ENCODE measurements at regions not wholly inside any gene's neighbourhood (a gene's known extent, or its start where the extent isn't known, plus 50 kb on each side); places are given as distances from the start of the nearest gene placed in this dataset.

GRCh38 chr10:81146436-81146835, 608.7 kb downstream of the SH2D4B start:
- ATAC-seq: no peak
- TF ChIP-seq ZC3H10 (CRISPR knock-in tag; IDR thresholded peaks at IDR 0.05) (no peak), PATZ1 (CRISPR knock-in tag; IDR thresholded peaks at IDR 0.05; ENCODE audit: borderline replicate concordance) (no peak), CSRNP3 (CRISPR knock-in tag; IDR thresholded peaks at IDR 0.05) (no peak), ZNF70 (CRISPR knock-in tag; IDR thresholded peaks at IDR 0.05) (no peak), ESRRG (CRISPR knock-in tag; IDR thresholded peaks at IDR 0.05) (no peak), ZFP3 (CRISPR knock-in tag; IDR thresholded peaks at IDR 0.05) (no peak), PPARA (CRISPR knock-in tag; IDR thresholded peaks at IDR 0.05; ENCODE audit: borderline replicate concordance) (no peak), TCF4 (CRISPR knock-in tag; IDR thresholded peaks at IDR 0.05; ENCODE audit: borderline replicate concordance) (no peak), GLIS3 (CRISPR knock-in tag; IDR thresholded peaks at IDR 0.05) (no peak), BACH2 (CRISPR knock-in tag; IDR thresholded peaks at IDR 0.05; ENCODE audit: borderline replicate concordance) (no peak)

- ATAC-seq: no peak
- TF ChIP-seq CSRNP3 (CRISPR knock-in tag; IDR thresholded peaks at IDR 0.05) (no peak), ZFP30 (CRISPR knock-in tag; IDR thresholded peaks at IDR 0.05) (no peak), ZNF8 (CRISPR knock-in tag; IDR thresholded peaks at IDR 0.05) (no peak)
Measured at GRCh38 chr10:81152656-81153055, 615.0 kb downstream of the SH2D4B start.

- TF ChIP-seq ZFP3 (CRISPR knock-in tag; IDR thresholded peaks at IDR 0.05) (no peak), RARB (CRISPR knock-in tag; IDR thresholded peaks at IDR 0.05) (no peak), PPARA (CRISPR knock-in tag; IDR thresholded peaks at IDR 0.05; ENCODE audit: borderline replicate concordance) (no peak), TCF4 (CRISPR knock-in tag; IDR thresholded peaks at IDR 0.05; ENCODE audit: borderline replicate concordance) (no peak), TOX (CRISPR knock-in tag; IDR thresholded peaks at IDR 0.05; ENCODE audit: borderline replicate concordance) (no peak), ESRRG (CRISPR knock-in tag; IDR thresholded peaks at IDR 0.05) (no peak), SNAI2 (CRISPR knock-in tag; IDR thresholded peaks at IDR 0.05) (no peak), ZNF565 (CRISPR knock-in tag; conservative IDR thresholded peaks at IDR 0.05; ENCODE audit: low read depth) (no peak), ZNF8 (CRISPR knock-in tag; IDR thresholded peaks at IDR 0.05) (no peak), TSHZ2 (CRISPR knock-in tag; IDR thresholded peaks at IDR 0.05) (no peak), ZNF70 (CRISPR knock-in tag; IDR thresholded peaks at IDR 0.05) (no peak), POU6F1 (CRISPR knock-in tag; IDR thresholded peaks at IDR 0.05; ENCODE audit: borderline replicate concordance, low read depth) (no peak), BACH2 (CRISPR knock-in tag; IDR thresholded peaks at IDR 0.05; ENCODE audit: borderline replicate concordance) (no peak), CSRNP3 (CRISPR knock-in tag; IDR thresholded peaks at IDR 0.05) (no peak)
- TF ChIP-seq, protein P1, sequence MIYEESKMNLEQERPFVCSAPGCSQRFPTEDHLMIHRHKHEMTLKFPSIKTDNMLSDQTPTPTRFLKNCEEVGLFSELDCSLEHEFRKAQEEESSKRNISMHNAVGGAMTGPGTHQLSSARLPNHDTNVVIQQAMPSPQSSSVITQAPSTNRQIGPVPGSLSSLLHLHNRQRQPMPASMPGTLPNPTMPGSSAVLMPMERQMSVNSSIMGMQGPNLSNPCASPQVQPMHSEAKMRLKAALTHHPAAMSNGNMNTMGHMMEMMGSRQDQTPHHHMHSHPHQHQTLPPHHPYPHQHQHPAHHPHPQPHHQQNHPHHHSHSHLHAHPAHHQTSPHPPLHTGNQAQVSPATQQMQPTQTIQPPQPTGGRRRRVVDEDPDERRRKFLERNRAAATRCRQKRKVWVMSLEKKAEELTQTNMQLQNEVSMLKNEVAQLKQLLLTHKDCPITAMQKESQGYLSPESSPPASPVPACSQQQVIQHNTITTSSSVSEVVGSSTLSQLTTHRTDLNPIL (CRISPR knock-in tag; IDR thresholded peaks at IDR 0.05; ENCODE audit: low read depth): no peak
- no peak for ATAC-seq
Measured at GRCh38 chr10:81157681-81158080, 620.0 kb downstream of the SH2D4B start.
